A549 (cell line): ENCODE measurements at regions not wholly inside any gene's neighbourhood (a gene's known extent, or its start where the extent isn't known, plus 50 kb on each side); places are given as distances from the start of the nearest gene placed in this dataset.

Source experiments
- ATAC-seq, 2 experiments: fragments of 200-7000 bp in 1 of 2; fragments of >200 bp in 1 of 2; cut with Nextera tagmentation in 1 of 2; cut with Tn5 transposase in 1 of 2; 3 replicates each; pipeline versions ENCODE4 v1.8.0 to v1.9.1; 2018 to 2020; ENCODE audit warnings: mild to moderate bottlenecking in 1 of 2, moderate library complexity in 1 of 2
- CTCF ChIA-PET: fragments of 300-600 bp; sonication (Branson Sonifier 250); formaldehyde crosslinking; extraction: SDS; loops from one replicate; lab custom pipeline; 2021; ENCODE audit warnings: antibody characterized with exemption, inconsistent platforms; lab: Yijun Ruan, JAX
- POLR2A ChIA-PET: fragments of 350-600 bp; formaldehyde crosslinking; extraction: SDS; loops from one replicate; lab custom pipeline; 2021; ENCODE audit warnings: antibody characterized with exemption, inconsistent platforms; lab: Yijun Ruan, JAX
- DNase-seq, 2 experiments: peaks; one replicate each; pipeline versions ENCODE4 v3.0.0 to v3.0.0-alpha.2; 2011 to 2016; ENCODE audit warnings: low read depth in 1 of 2, low spot score in 1 of 2
- FAIRE-seq: peaks from 2 replicates; lab custom pipeline; 2011; peaks lifted over from hg19 to GRCh38; lab: Jason Lieb, UNC
- H3K27ac ChIP-seq, 2 experiments: fragments of >200 bp; sonication (Bioruptor Twin); formaldehyde crosslinking; 3 replicates each; pipeline ENCODE4 v1.5.1; 2016 to 2017
- H3K4me1 ChIP-seq: fragments of >200 bp; sonication (Bioruptor Twin); formaldehyde crosslinking; 3 replicates; pipeline ENCODE4 v1.6.1; 2016
- H3K4me2 ChIP-seq: fragments of >200 bp; sonication (Bioruptor Twin); formaldehyde crosslinking; 3 replicates; pipeline ENCODE4 v1.6.1; 2016
- H3K4me3 ChIP-seq: fragments of >200 bp; sonication (Bioruptor Twin); formaldehyde crosslinking; 3 replicates; pipeline ENCODE4 v1.5.1; 2016
- H3K9me3 ChIP-seq: fragments of >200 bp; sonication (Bioruptor Twin); formaldehyde crosslinking; 3 replicates; pipeline ENCODE4 v1.6.1; 2016
- BHLHE40 ChIP-seq: IDR thresholded peaks from 2 replicates; pipeline ENCODE4 v1.6.1; 2012; ENCODE audit warnings: low read depth, low read length, inconsistent platforms
- CBX8 ChIP-seq: fragments of 200-600 bp; sonication (generic); IDR thresholded peaks from 2 replicates; pipeline ENCODE4 v1.6.1; 2016
- CEBPB ChIP-seq, 2 experiments: fragments of >200 bp in 1 of 2; sonication (Bioruptor Twin) in 1 of 2; formaldehyde crosslinking in 1 of 2; IDR thresholded peaks; 2 replicates each; pipeline ENCODE4 v1.6.1; 2012 to 2016
- CHD4 ChIP-seq: fragments of 200-600 bp; sonication (generic); IDR thresholded peaks from 2 replicates; pipeline ENCODE4 v1.6.1; 2016; ENCODE audit warnings: antibody characterized with exemption, mild to moderate bottlenecking, borderline replicate concordance
- CTCF ChIP-seq: fragments of >200 bp; sonication (Bioruptor Twin); formaldehyde crosslinking; IDR thresholded peaks from 3 replicates; pipeline ENCODE4 v1.5.1; 2016
- EHF ChIP-seq: fragments of 250-450 bp; sonication (Bioruptor Pico); IDR thresholded peaks from 2 replicates; pipeline ENCODE4 v1.5.0; 2020; ENCODE audit warnings: mild to moderate bottlenecking
- ELK1 ChIP-seq: fragments of 150-350 bp; IDR thresholded peaks from 2 replicates; pipeline ENCODE4 v1.6.1; 2014; ENCODE audit warnings: low read depth, mild to moderate bottlenecking, low read length
- EP300 ChIP-seq, 2 experiments: fragments of >200 bp; sonication (Bioruptor Twin); formaldehyde crosslinking; IDR thresholded peaks; 2 replicates in 1 of 2; 3 replicates in 1 of 2; pipeline ENCODE4 v1.6.1; 2016 to 2017
- ESRRA ChIP-seq: fragments of 150-350 bp; IDR thresholded peaks from 2 replicates; pipeline ENCODE4 v1.6.1; 2014; ENCODE audit warnings: mild to moderate bottlenecking, low read length, borderline replicate concordance
- FOXS1 ChIP-seq: fragments of 250-450 bp; sonication (Bioruptor Pico); IDR thresholded peaks from 2 replicates; pipeline ENCODE4 v1.5.0; 2020; ENCODE audit warnings: mild to moderate bottlenecking, moderate library complexity
- HOXB13 ChIP-seq: fragments of 250-450 bp; sonication (Bioruptor Pico); IDR thresholded peaks from 2 replicates; pipeline ENCODE4 v1.5.0; 2020; ENCODE audit warnings: low read depth, mild to moderate bottlenecking, moderate library complexity
- MAX ChIP-seq: IDR thresholded peaks from 2 replicates; pipeline ENCODE4 v1.6.1; 2012
- MAZ ChIP-seq: fragments of 150-350 bp; IDR thresholded peaks from 2 replicates; pipeline ENCODE4 v1.6.1; 2014; ENCODE audit warnings: antibody characterized with exemption, low read depth, low read length, borderline replicate concordance
- NFE2L2 ChIP-seq: fragments of 150-350 bp; conservative IDR thresholded peaks from 2 replicates; pipeline ENCODE4 v1.6.1; 2014; ENCODE audit warnings: low read length
- NPAS2 ChIP-seq: fragments of 250-450 bp; sonication (Bioruptor Pico); IDR thresholded peaks from 2 replicates; pipeline ENCODE4 v1.8.0; 2022; ENCODE audit warnings: mild to moderate bottlenecking, moderate library complexity, borderline replicate concordance
- PBX3 ChIP-seq: IDR thresholded peaks from 2 replicates; pipeline ENCODE4 v1.6.1; 2012
- POLR2A ChIP-seq: IDR thresholded peaks from 2 replicates; pipeline ENCODE4 v1.6.1; 2012; ENCODE audit warnings: mild to moderate bottlenecking, low read length
- POLR2AphosphoS2 ChIP-seq: conservative IDR thresholded peaks from 2 replicates; pipeline ENCODE4 v1.6.1; 2012; ENCODE audit warnings: low read length, improper control_type of control experiment, inconsistent platforms
- RARB ChIP-seq: fragments of 250-450 bp; sonication (Bioruptor Pico); IDR thresholded peaks from 2 replicates; pipeline ENCODE4 v1.8.0; 2021; ENCODE audit warnings: mild to moderate bottlenecking, moderate library complexity
- RCOR1 ChIP-seq: fragments of 150-350 bp; IDR thresholded peaks from 2 replicates; pipeline ENCODE4 v1.6.1; 2014; ENCODE audit warnings: antibody characterized with exemption, low read length, low read depth
- RFX5 ChIP-seq: fragments of 450-650 bp; IDR thresholded peaks from 2 replicates; pipeline ENCODE4 v1.7.1; 2014; ENCODE audit warnings: antibody characterized with exemption, mild to moderate bottlenecking, moderate library complexity
- SMC3 ChIP-seq: fragments of >200 bp; sonication (Bioruptor Twin); formaldehyde crosslinking; IDR thresholded peaks from 3 replicates; pipeline ENCODE4 v1.6.1; 2018; ENCODE audit warnings: inconsistent platforms
- SREBF2 ChIP-seq: fragments of 450-650 bp; IDR thresholded peaks from 2 replicates; pipeline ENCODE4 v1.6.1; 2014; ENCODE audit warnings: mild to moderate bottlenecking, moderate library complexity
- TFCP2L1 ChIP-seq: fragments of 250-450 bp; sonication (Bioruptor Pico); IDR thresholded peaks from 2 replicates; pipeline ENCODE4 v1.5.0; 2021; ENCODE audit warnings: mild to moderate bottlenecking
- TP53 ChIP-seq: fragments of 250-450 bp; sonication (Bioruptor Pico); IDR thresholded peaks from 2 replicates; pipeline ENCODE4 v1.5.0; 2021; ENCODE audit warnings: mild to moderate bottlenecking, moderate library complexity
- USF2 ChIP-seq: fragments of 450-650 bp; IDR thresholded peaks from 2 replicates; pipeline ENCODE4 v1.6.1; 2014; ENCODE audit warnings: antibody characterized with exemption
- ZC3H11A ChIP-seq: fragments of 450-650 bp; IDR thresholded peaks from 2 replicates; pipeline ENCODE4 v1.6.1; 2014; ENCODE audit warnings: antibody characterized with exemption, mild to moderate bottlenecking
- ZFP36 ChIP-seq: fragments of 450-650 bp; IDR thresholded peaks from 2 replicates; pipeline ENCODE4 v1.6.1; 2014; ENCODE audit warnings: borderline replicate concordance; ENCODE audit not compliant: partially characterized antibody
- ZSCAN20 ChIP-seq: fragments of 250-450 bp; sonication (Bioruptor Pico); IDR thresholded peaks from 2 replicates; pipeline ENCODE4 v1.8.0; 2022; ENCODE audit warnings: mild to moderate bottlenecking, moderate library complexity
- WGBS: methylation state at CpG from one replicate; pipeline ENCODE4 v1.1.6; 2017; ENCODE audit errors: missing lambda C conversion rate; 5-methylcytosine and 5-hydroxymethylcytosine counted together

GRCh38 chr9:89835666-89836065 lies 230.9 kb downstream of the GADD45G start:
- no peak overlapping the region for H3K4me3 ChIP-seq
- no peaks in the 10 kb centered on the region for H3K4me1 ChIP-seq
- H3K27ac ChIP-seq, result no peak overlapping the region
- DNase-seq (no peak), ATAC-seq (no peak), FAIRE-seq (no peak)
- TF ChIP-seq HOXB13 (CRISPR knock-in tag) (no peak), USF2 (no peak), TP53 (no peak), POLR2A (no peak), NFE2L2 (no peak), RCOR1 (no peak), POLR2AphosphoS2 (no peak)
- POLR2A ChIA-PET, result no interaction called here
- H3K9me3 ChIP-seq, result no peaks in the 10 kb centered on the region
- no peak overlapping the region for H3K4me2 ChIP-seq
- CTCF ChIA-PET, result interaction anchor here (0.7 to 0.8 kb wide), 2 partner anchors 9 to 262 kb away, joined by 3 read pairs; no protein-coding TSS in a partner anchor
- 58% methylated on average over 5 of the region's 5 CpGs for WGBS

GRCh38 chr9:89837162-89837933 lies 232.5 kb downstream of the GADD45G start:
- no peak for FAIRE-seq
- Histone ChIP-seq H3K4me3 (no peak overlapping the region), H3K4me1 (no peaks in the 10 kb centered on the region), H3K9me3 (no peaks in the 10 kb centered on the region), H3K27ac (no peak overlapping the region), H3K4me2 (no peak overlapping the region)
- TF ChIP-seq BHLHE40 (no peak), FOXS1 (no peak), TP53 (no peak), RFX5 (no peak), ZC3H11A (no peak), ZFP36 (no peak), RCOR1 (no peak), MAZ (no peak), EHF (CRISPR knock-in tag) (no peak), SREBF2 (no peak), ZSCAN20 (CRISPR knock-in tag) (no peak), MAX (no peak), CHD4 (no peak), ESRRA (no peak), ELK1 (no peak), TFCP2L1 (CRISPR knock-in tag) (no peak), NPAS2 (no peak)
- POLR2A ChIA-PET, result no interaction called here
- 60% methylated on average over 11 of the region's 11 CpGs for WGBS
- no peak for ATAC-seq
- CTCF ChIA-PET, result interaction anchor here (1.4 kb wide), 1 partner anchor 234 kb away, joined by 4 read pairs; no protein-coding TSS in a partner anchor
- no peak for DNase-seq

- DNase-seq (no peak), ATAC-seq (no peak), FAIRE-seq (no peak)
- no peak overlapping the region for H3K27ac ChIP-seq
- CTCF ChIA-PET, result interaction anchor here (1.4 kb wide), 1 partner anchor 235 kb away, joined by 4 read pairs; no protein-coding TSS in a partner anchor
- no peaks in the 10 kb centered on the region for H3K9me3 ChIP-seq
- H3K4me2 ChIP-seq, result no peak overlapping the region
- WGBS, result 77% methylated on average over 4 of the region's 5 CpGs
- H3K4me1 ChIP-seq, result no peaks in the 10 kb centered on the region
- H3K4me3 ChIP-seq, result no peak overlapping the region
- POLR2A ChIA-PET, result no interaction called here
- no peak for TF ChIP-seq CBX8
- no peak for TF ChIP-seq EHF (CRISPR knock-in tag)
- no peak for TF ChIP-seq EP300 (IDR thresholded peaks at IDR 0.05)
- TF ChIP-seq PBX3, result no peak
- no peak for TF ChIP-seq RARB (CRISPR knock-in tag)
- no peak for TF ChIP-seq ELK1
- no peak for TF ChIP-seq RCOR1
- no peak for TF ChIP-seq NPAS2
- TF ChIP-seq BHLHE40, result no peak
- TF ChIP-seq CEBPB (IDR thresholded peaks at IDR 0.05), result no peak
- TF ChIP-seq MAX, result no peak
- no peak for TF ChIP-seq RFX5
- TF ChIP-seq CTCF, result no peak
- no peak for TF ChIP-seq SMC3
Measured at GRCh38 chr9:89837934-89838310, 233.1 kb downstream of the GADD45G start.
